CD4-positive, alpha-beta T cell (primary cell): ENCODE measurements at regions not wholly inside any gene's neighbourhood (a gene's known extent, or its start where the extent isn't known, plus 50 kb on each side); places are given as distances from the start of the nearest gene placed in this dataset.

Source experiments
- ATAC-seq: fragments of 200-7000 bp; cut with Tn5 transposase; one replicate; pipeline ENCODE4 v1.10.0; 2022; ENCODE audit warnings: mild to moderate bottlenecking; ENCODE audit not compliant: poor library complexity
- CTCF ChIA-PET: fragments of 350-600 bp; sonication (Branson Sonifier 250); formaldehyde crosslinking; loops from one replicate; lab custom pipeline; 2021; ENCODE audit warnings: antibody characterized with exemption, inconsistent platforms; lab: Charles Lee
- POLR2A ChIA-PET: fragments of 350-600 bp; sonication (Branson Sonifier 250); formaldehyde crosslinking; loops from one replicate; lab custom pipeline; 2021; ENCODE audit warnings: antibody characterized with exemption, inconsistent platforms; lab: Charles Lee
- DNase-seq, 14 experiments: peaks; one replicate each; pipeline ENCODE4 v3.0.0-alpha.2; 2013 to 2020; ENCODE audit warnings: mixed read lengths in 2 of 14
- H3K27ac ChIP-seq, 2 donors: one replicate each; pipeline versions ENCODE4 v1.5.1 to v1.7.0; 2013; ENCODE audit warnings: low read length in 2 of 2, low read depth in 1 of 2, mild to moderate bottlenecking in 1 of 2
- H3K27me3 ChIP-seq, 2 experiments: 1 replicate in 1 of 2; 2 replicates in 1 of 2; pipeline versions ENCODE4 v1.6.1 to v1.7.0; 2013; ENCODE audit warnings: low read length in 2 of 2, control low read depth in 1 of 2, mild to moderate bottlenecking in 1 of 2, moderate library complexity in 1 of 2; ENCODE audit not compliant: insufficient read depth in 2 of 2, control insufficient read depth in 1 of 2
- H3K36me3 ChIP-seq: one replicate; pipeline ENCODE4 v1.6.1; 2013; ENCODE audit warnings: low read length, control low read depth; ENCODE audit not compliant: insufficient read depth
- H3K4me1 ChIP-seq: one replicate; pipeline ENCODE4 v1.6.1; 2013; ENCODE audit warnings: low read length, control low read depth; ENCODE audit not compliant: insufficient read depth
- H3K4me3 ChIP-seq: one replicate; pipeline ENCODE4 v1.5.1; 2013; ENCODE audit warnings: mild to moderate bottlenecking, low read length, moderate library complexity
- H3K9me3 ChIP-seq, 2 experiments: 1 replicate in 1 of 2; 2 replicates in 1 of 2; pipeline versions ENCODE4 v1.6.1 to v1.7.0; 2013; ENCODE audit warnings: low read length in 2 of 2, mild to moderate bottlenecking in 2 of 2, control low read depth in 1 of 2, moderate library complexity in 1 of 2; ENCODE audit not compliant: control insufficient read depth in 1 of 2, insufficient read depth in 1 of 2
- H3K27ac Mint-ChIP-seq: one replicate; pipeline ENCODE4 v1.8.0; 2020; ENCODE audit warnings: mixed read lengths
- H3K27me3 Mint-ChIP-seq: one replicate; pipeline ENCODE4 v1.8.0; 2021; ENCODE audit warnings: mixed read lengths
- H3K36me3 Mint-ChIP-seq: one replicate; pipeline ENCODE4 v1.8.0; 2021; ENCODE audit warnings: low read depth, mixed read lengths
- H3K4me1 Mint-ChIP-seq: one replicate; pipeline ENCODE4 v1.8.0; 2021; ENCODE audit warnings: low read depth, mixed read lengths
- H3K4me3 Mint-ChIP-seq: one replicate; pipeline ENCODE4 v1.8.0; 2020; ENCODE audit warnings: mild to moderate bottlenecking, mixed read lengths
- H3K9me3 Mint-ChIP-seq: one replicate; pipeline ENCODE4 v1.8.0; 2020; ENCODE audit warnings: mixed read lengths
- intact Hi-C, 2 experiments: fragments of 100-400 bp; cut with DNase I in 1 of 2; cut with micrococcal nuclease in 1 of 2; formaldehyde crosslinking; loops; one replicate each; pipeline versions ENCODE4 v1.15.1 to v1.9.0; 2023 to 2025; cut with DNase I, micrococcal nuclease
- TF ChIP-seq, protein P1 (sequence below): fragments of 200-600 bp; IDR thresholded peaks from one replicate; pipeline ENCODE4 v1.8.0; 2022; ENCODE audit warnings: antibody characterized with exemption, mild to moderate bottlenecking

DNA sequence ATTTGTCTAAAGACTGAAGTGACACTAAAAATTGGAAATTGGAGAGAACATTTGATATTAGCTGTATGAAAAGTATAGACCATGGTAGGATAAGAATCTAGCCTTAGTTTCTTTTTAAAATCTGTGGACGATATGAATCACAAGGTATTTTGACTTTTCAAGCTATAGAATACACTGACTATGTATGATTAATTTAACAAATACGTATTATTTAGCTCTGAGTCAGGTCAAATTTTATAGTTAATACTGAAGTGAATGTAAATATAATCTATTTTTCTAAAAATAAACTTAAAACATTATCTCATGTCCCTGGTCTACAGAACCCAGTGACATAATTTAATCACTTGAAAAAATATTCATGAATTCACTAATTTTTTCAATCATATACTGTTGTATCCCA is 795.6 kb upstream of the SLITRK1 start:
- no peaks in the 10 kb centered on the region for H3K27me3 Mint-ChIP-seq
- Histone ChIP-seq H3K9me3 (no peaks in the 10 kb centered on the region), H3K27me3 (no peaks in the 10 kb centered on the region), H3K4me1 (no peaks in the 10 kb centered on the region), H3K4me3 (no peak overlapping the region), H3K36me3 (no peaks in the 10 kb centered on the region), H3K27ac (no peak overlapping the region)
- H3K36me3 Mint-ChIP-seq: no peaks in the 10 kb centered on the region
- POLR2A ChIA-PET: no interaction called here
- no peaks in the 10 kb centered on the region for H3K4me1 Mint-ChIP-seq
- no peaks in the 10 kb centered on the region for H3K9me3 Mint-ChIP-seq
- TF ChIP-seq, protein P1, sequence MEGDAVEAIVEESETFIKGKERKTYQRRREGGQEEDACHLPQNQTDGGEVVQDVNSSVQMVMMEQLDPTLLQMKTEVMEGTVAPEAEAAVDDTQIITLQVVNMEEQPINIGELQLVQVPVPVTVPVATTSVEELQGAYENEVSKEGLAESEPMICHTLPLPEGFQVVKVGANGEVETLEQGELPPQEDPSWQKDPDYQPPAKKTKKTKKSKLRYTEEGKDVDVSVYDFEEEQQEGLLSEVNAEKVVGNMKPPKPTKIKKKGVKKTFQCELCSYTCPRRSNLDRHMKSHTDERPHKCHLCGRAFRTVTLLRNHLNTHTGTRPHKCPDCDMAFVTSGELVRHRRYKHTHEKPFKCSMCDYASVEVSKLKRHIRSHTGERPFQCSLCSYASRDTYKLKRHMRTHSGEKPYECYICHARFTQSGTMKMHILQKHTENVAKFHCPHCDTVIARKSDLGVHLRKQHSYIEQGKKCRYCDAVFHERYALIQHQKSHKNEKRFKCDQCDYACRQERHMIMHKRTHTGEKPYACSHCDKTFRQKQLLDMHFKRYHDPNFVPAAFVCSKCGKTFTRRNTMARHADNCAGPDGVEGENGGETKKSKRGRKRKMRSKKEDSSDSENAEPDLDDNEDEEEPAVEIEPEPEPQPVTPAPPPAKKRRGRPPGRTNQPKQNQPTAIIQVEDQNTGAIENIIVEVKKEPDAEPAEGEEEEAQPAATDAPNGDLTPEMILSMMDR: no peak
- H3K4me3 Mint-ChIP-seq: no peak overlapping the region
- CTCF ChIA-PET: no interaction called here
- ATAC-seq (no peak), DNase-seq (no peak)
- intact Hi-C loops: no loop called here
- H3K27ac Mint-ChIP-seq: no peak overlapping the region

DNA sequence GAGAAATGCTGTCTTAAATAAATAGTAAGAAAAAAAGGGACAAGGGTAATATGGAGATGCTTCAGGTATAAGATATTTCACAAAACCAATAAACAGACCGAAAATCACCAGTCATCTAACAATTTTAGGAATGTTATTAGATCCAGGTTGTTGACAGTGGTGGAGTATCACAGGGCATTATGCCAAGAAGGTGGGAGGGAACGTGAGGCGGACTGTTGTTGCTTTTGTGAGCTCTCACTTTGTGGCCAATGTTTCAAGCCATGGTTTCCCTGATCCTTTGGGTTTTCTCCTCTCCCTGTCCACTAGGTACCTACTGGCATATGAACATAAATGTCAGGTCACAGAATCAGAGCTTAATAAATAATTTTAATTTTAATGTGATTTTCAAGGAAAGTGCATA is 790.3 kb upstream of the SLITRK1 start:
- CTCF ChIA-PET: no interaction called here
- no peaks in the 10 kb centered on the region for H3K4me1 Mint-ChIP-seq
- H3K4me1 ChIP-seq: no peaks in the 10 kb centered on the region
- no peaks in the 10 kb centered on the region for H3K36me3 ChIP-seq
- H3K27ac Mint-ChIP-seq: no peak overlapping the region
- H3K36me3 Mint-ChIP-seq: no peaks in the 10 kb centered on the region
- no peaks in the 10 kb centered on the region for H3K9me3 ChIP-seq
- H3K4me3 Mint-ChIP-seq: no peak overlapping the region
- no peak for ATAC-seq
- H3K4me3 ChIP-seq: no peak overlapping the region
- POLR2A ChIA-PET: no interaction called here
- no peaks in the 10 kb centered on the region for H3K9me3 Mint-ChIP-seq
- TF ChIP-seq, protein P1: no peak
- H3K27me3 ChIP-seq: no peaks in the 10 kb centered on the region
- no peak for DNase-seq
- intact Hi-C loops: no loop called here
- H3K27me3 Mint-ChIP-seq: no peaks in the 10 kb centered on the region
- no peak overlapping the region for H3K27ac ChIP-seq

DNA sequence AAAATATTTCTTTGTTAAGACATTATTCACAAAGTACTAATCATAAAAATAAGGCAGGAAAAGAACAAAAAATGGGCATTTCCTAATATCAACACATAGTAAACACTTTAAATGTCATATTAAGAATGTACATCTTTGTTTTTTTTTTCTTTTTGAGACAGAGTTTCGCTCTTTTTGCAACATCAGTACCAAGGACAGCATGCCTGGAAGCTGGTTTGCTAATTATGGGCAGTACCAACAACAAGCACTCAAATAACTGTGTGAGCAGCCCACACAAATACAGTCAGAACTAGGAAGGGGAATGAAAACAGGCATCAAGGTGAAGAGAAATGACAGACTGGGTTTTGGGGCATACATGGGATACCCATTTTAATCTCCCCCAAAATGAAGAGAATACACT is 788.0 kb upstream of the SLITRK1 start:
- intact Hi-C loops: no loop called here
- TF ChIP-seq, protein P1: no peak
- Mint-ChIP-seq H3K36me3 (no peaks in the 10 kb centered on the region), H3K27ac (no peak overlapping the region), H3K4me3 (no peak overlapping the region), H3K9me3 (peaks cover 4% of the 10 kb centered on the region), H3K4me1 (no peaks in the 10 kb centered on the region), H3K27me3 (no peaks in the 10 kb centered on the region)
- CTCF ChIA-PET: no interaction called here
- Histone ChIP-seq H3K27ac (no peak overlapping the region), H3K4me1 (no peaks in the 10 kb centered on the region), H3K9me3 (no peaks in the 10 kb centered on the region), H3K36me3 (no peaks in the 10 kb centered on the region), H3K4me3 (no peak overlapping the region), H3K27me3 (no peaks in the 10 kb centered on the region)
- ATAC-seq (no peak), DNase-seq (no peak)
- POLR2A ChIA-PET: no interaction called here
